Fibroblast of pulmonary artery (primary cell): ENCODE measurements at regions not wholly inside any gene's neighbourhood (a gene's known extent, or its start where the extent isn't known, plus 50 kb on each side); places are given as distances from the start of the nearest gene placed in this dataset.
"Not testable (repeated sequence)": the region's sequence is repeated elsewhere in the genome, so short reads cannot be mapped to it uniquely, and the experiment has no call there.

ENCODE experiments used
- DNase-seq: peaks from one replicate; pipeline ENCODE4 v3.0.0-alpha.2; 2010; ENCODE audit warnings: low read depth
- H3K4me3 ChIP-seq: replicated peaks from 2 replicates; pipeline ENCODE4 v1.5.1; 2011; ENCODE audit warnings: low read depth, mild to moderate bottlenecking, control low read depth, low read length, moderate library complexity
- TF ChIP-seq, protein P1 (sequence below): IDR thresholded peaks from 2 replicates; pipeline ENCODE4 v1.5.1; 2011; ENCODE audit warnings: mild to moderate bottlenecking, control low read depth, low read length, inconsistent platforms; ENCODE audit errors: missing control alignments

DNA sequence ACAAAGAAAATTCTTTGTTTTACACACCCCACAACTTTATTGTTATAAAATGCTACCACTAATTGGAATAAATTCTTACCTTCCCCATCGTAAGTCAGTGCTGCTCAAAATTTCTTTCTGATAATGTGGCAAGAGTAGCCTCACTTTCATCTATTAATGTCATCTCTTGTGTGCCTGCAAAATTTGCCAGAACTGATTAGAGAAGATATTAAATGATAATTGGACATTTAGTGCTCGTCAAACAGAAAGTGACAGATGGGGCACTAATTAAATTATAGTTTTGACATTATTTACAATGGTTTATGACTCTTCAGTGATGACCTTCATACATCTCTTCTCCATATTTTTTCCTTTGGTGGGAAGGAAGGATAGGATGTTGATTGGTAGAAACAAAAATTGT is 690.9 kb downstream of the NXPH1 start:
- TF ChIP-seq, protein P1, sequence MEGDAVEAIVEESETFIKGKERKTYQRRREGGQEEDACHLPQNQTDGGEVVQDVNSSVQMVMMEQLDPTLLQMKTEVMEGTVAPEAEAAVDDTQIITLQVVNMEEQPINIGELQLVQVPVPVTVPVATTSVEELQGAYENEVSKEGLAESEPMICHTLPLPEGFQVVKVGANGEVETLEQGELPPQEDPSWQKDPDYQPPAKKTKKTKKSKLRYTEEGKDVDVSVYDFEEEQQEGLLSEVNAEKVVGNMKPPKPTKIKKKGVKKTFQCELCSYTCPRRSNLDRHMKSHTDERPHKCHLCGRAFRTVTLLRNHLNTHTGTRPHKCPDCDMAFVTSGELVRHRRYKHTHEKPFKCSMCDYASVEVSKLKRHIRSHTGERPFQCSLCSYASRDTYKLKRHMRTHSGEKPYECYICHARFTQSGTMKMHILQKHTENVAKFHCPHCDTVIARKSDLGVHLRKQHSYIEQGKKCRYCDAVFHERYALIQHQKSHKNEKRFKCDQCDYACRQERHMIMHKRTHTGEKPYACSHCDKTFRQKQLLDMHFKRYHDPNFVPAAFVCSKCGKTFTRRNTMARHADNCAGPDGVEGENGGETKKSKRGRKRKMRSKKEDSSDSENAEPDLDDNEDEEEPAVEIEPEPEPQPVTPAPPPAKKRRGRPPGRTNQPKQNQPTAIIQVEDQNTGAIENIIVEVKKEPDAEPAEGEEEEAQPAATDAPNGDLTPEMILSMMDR: no peak

DNA sequence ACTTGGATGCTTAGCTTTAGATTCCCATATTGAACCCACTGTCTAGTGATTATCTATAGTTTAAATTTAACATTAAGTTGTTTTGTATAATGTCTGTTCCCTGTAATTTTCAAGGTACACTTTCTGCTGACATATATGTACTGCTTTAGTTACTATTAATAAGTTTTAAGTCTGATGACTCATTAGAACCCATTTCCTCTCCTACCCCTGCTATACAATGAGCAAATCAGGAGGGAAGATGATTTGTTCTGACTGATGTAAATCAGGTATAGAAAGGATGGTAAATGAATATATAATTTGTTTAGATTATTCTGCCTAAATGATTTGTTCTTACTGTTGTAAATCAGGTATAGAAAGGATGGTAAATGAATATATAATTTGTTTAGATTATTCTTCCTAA is 691.8 kb downstream of the NXPH1 start:
- no peak overlapping the region for H3K4me3 ChIP-seq
- DNase-seq: no peak
- TF ChIP-seq, protein P1: no peak

More for the DNA sequence above, 690.9 kb downstream of the NXPH1 start:
- H3K4me3 ChIP-seq: no peak overlapping the region
- no peak for DNase-seq

DNA sequence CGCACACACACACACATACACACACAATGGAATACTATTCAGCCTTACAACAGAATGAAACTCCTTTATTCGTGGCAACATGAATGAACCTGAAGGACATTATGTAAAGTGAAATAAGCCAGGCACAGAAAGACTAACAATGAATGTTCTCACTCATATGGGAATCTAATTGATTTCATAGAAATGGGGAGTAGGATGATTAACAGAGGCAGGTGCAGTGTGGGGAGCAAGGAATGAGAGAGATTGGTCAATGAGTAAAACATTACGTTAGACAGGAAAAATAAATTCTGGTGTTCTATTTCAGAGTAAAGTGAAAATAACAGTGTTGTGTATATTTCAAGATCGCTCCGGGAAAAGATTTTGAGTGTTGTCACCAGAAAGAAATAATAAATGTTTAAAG is 694.5 kb downstream of the NXPH1 start:
- H3K4me3 ChIP-seq: no peak overlapping the region
- TF ChIP-seq, protein P1: no peak
- DNase-seq: no peak

DNA sequence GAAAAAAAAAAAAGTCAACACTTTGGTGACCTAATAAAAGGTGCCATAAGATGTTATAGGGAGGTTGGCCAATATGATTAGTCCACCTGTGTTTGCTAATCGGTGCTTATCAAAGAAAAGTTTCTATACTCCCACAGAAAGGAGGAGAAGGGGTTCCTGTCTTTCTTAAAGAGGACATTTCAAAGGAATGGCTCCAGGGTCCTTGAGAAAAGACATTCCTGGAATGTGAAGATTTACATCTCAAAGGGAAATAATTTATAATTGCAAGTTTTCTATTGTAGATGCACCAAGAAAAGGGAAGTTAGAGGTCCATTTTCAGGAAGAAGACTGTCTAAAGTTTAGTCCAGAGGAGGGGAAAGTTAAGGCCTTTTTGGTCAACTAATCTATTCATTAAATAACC is 715.3 kb downstream of the NXPH1 start:
- no peak for DNase-seq
- TF ChIP-seq, protein P1: no peak
- H3K4me3 ChIP-seq: no peak overlapping the region

DNA sequence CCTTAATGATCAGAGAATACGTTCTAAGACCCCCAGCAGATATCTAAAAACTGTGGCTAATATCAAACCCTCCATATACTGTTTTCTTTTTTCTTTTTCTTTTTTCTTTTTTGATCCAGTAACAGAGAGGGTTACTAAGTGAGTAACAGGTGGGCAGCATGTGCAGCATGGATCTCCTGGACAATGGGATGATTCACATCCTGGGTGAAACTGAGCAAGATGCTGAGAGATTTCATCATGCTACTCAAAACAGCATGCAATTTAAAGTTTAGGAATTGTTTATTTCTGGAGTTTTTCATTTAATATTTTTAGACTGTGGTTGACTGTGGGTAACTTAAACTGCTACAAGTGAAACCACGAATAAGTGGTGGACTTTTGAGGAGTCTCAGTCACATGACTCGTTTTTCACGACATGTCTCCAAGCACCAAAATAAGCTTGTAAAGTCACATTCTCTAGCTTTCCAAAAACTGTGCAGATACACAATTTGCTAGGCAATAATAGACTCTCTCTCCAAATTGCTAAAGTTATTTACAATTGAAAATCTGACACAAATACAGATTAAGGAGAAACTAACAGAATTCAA is 716.2 kb downstream of the NXPH1 start:
- no peak overlapping the region for H3K4me3 ChIP-seq
- TF ChIP-seq, protein P1: no peak
- DNase-seq: no peak

DNA sequence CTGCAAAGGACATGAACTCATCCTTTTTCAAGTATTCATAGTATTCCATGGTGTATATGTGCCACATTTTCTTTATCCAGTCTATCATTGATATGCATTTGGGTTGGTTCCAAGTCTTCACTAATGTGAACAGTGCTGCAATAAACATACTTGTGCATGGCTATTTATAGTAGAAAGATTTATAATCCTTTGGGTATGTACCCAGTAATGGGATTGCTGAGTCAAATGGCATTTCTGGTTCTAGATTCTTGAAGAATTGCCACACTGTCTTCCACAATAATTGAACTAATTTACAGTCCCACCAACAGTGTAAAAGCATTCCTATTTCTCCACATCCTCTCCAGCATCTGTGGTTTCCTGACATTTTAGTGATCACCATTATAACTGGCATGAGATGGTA is 730.3 kb downstream of the NXPH1 start:
- DNase-seq, H3K4me3 ChIP-seq: not testable (repeated sequence)

DNA sequence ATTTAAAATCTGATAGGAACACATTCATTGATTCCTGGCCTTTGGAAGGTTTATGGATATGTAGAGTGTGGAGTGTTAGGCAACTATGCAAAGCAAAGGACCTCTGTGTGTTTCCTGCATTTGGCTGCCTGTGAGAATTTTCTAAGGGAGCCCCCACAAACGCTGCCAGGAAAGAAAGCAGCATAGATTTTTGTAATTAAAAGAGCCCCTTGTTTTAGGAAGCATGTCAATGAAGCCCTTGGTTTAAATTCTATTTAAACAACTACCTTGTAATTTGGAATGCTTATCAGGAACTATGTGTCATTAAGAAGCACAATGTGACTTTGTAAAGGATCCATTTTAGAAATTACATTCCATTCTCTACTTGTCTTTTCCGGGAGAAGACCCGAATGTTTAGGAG is 742.5 kb downstream of the NXPH1 start:
- no peak overlapping the region for H3K4me3 ChIP-seq
- DNase-seq: no peak
- TF ChIP-seq, protein P1: no peak
